SK-N-SH (cell line): ENCODE measurements at regions not wholly inside any gene's neighbourhood (a gene's known extent, or its start where the extent isn't known, plus 50 kb on each side); places are given as distances from the start of the nearest gene placed in this dataset.

ENCODE experiments used
- CTCF ChIA-PET: fragments of 300-600, 350-600 bp; formaldehyde crosslinking; extraction: SDS; loops from one replicate; lab custom pipeline; 2021; lab: Yijun Ruan, JAX
- POLR2A ChIA-PET: fragments of 350-600 bp; sonication (Branson Sonifier 250); formaldehyde crosslinking; extraction: SDS; loops from one replicate; lab custom pipeline; 2020; ENCODE audit warnings: antibody characterized with exemption, inconsistent platforms; lab: Yijun Ruan, JAX
- DNase-seq: peaks from one replicate; pipeline ENCODE4 v3.0.0; 2012
- H2AFZ ChIP-seq: fragments of 200-600 bp; sonication (generic); 2 replicates; pipeline ENCODE4 v1.8.1; 2016; ENCODE audit warnings: antibody characterized with exemption, mild to moderate bottlenecking, low read depth
- H3F3A ChIP-seq: fragments of 200-600 bp; sonication (generic); replicated peaks from 2 replicates; pipeline ENCODE3; 2016; ENCODE audit warnings: antibody characterized with exemption, mild to moderate bottlenecking; ENCODE audit not compliant: insufficient read depth
- H3K27ac ChIP-seq, 2 experiments: fragments of 200-500 bp in 1 of 2; fragments of 200-600 bp in 1 of 2; sonication (Bioruptor generic) in 1 of 2; sonication (generic), shearing (Covaris generic) in 1 of 2; 2 replicates each; pipeline versions ENCODE4 v1.5.1 to v1.6.1; 2014 to 2016; ENCODE audit warnings: low read depth in 2 of 2, inconsistent platforms in 1 of 2, low read length in 1 of 2, mild to moderate bottlenecking in 1 of 2, mixed read lengths in 1 of 2
- H3K27me3 ChIP-seq: fragments of 200-600 bp; sonication (generic), shearing (Covaris generic); 2 replicates; pipeline ENCODE4 v1.6.1; 2016; ENCODE audit warnings: mixed run types; ENCODE audit not compliant: insufficient read depth
- H3K36me3 ChIP-seq, 2 experiments: fragments of 200-500 bp in 1 of 2; fragments of 200-600 bp in 1 of 2; sonication (Bioruptor generic) in 1 of 2; sonication (generic) in 1 of 2; replicated peaks in 1 of 2; 2 replicates each; pipeline versions ENCODE3 to v1.5.1; 2014 to 2016; ENCODE audit warnings: low read length in 1 of 2, mild to moderate bottlenecking in 1 of 2; ENCODE audit not compliant: insufficient read depth in 2 of 2, control insufficient read depth in 1 of 2
- H3K4me1 ChIP-seq, 2 experiments: fragments of 200-500 bp in 1 of 2; fragments of 200-600 bp in 1 of 2; sonication (Bioruptor generic) in 1 of 2; sonication (generic), shearing (Covaris generic) in 1 of 2; 2 replicates each; pipeline versions ENCODE4 v1.5.1 to v1.6.1; 2014 to 2016; ENCODE audit warnings: low read depth in 1 of 2, low read length in 1 of 2, mixed run types in 1 of 2; ENCODE audit not compliant: insufficient read depth in 2 of 2, control insufficient read depth in 1 of 2
- H3K4me2 ChIP-seq: fragments of 200-600 bp; sonication (generic), shearing (Covaris generic); 2 replicates; pipeline ENCODE4 v1.6.1; 2017; ENCODE audit warnings: mixed run types
- H3K4me3 ChIP-seq, 2 experiments: fragments of 200-500 bp in 1 of 2; fragments of 200-600 bp in 1 of 2; sonication (Bioruptor generic) in 1 of 2; sonication (generic), shearing (Covaris generic) in 1 of 2; 2 replicates each; pipeline versions ENCODE4 v1.5.1 to v1.8.1; 2014 to 2016; ENCODE audit warnings: low read depth in 2 of 2, inconsistent platforms in 1 of 2, low read length in 1 of 2, mild to moderate bottlenecking in 1 of 2, mixed read lengths in 1 of 2, moderate library complexity in 1 of 2
- H3K79me2 ChIP-seq: fragments of 200-600 bp; sonication (generic); 2 replicates; pipeline ENCODE4 v1.8.1; 2017; ENCODE audit warnings: mild to moderate bottlenecking; ENCODE audit not compliant: insufficient read depth
- H3K9ac ChIP-seq: fragments of 200-600 bp; sonication (generic); 2 replicates; pipeline ENCODE4 v1.6.1; 2017; ENCODE audit warnings: mixed run types
- H3K9me2 ChIP-seq: fragments of 200-600 bp; sonication (generic); 2 replicates; pipeline ENCODE4 v1.6.1; 2017; ENCODE audit warnings: mixed run types
- H3K9me3 ChIP-seq: fragments of 200-600 bp; sonication (generic); 2 replicates; pipeline ENCODE4 v1.6.1; 2017; ENCODE audit warnings: mixed run types, mild to moderate bottlenecking, moderate library complexity
- H4K20me1 ChIP-seq: fragments of 200-600 bp; sonication (generic); 2 replicates; pipeline ENCODE4 v1.6.1; 2017; ENCODE audit warnings: mild to moderate bottlenecking, mixed run types; ENCODE audit not compliant: insufficient read depth
- ELF1 ChIP-seq: IDR thresholded peaks from 2 replicates; pipeline ENCODE4 v1.4.0; 2012
- EZH2phosphoT487 ChIP-seq: fragments of 200-600 bp; sonication (generic); IDR thresholded peaks from 2 replicates; pipeline ENCODE4 v1.6.1; 2017; ENCODE audit warnings: low read depth, mixed run types, mild to moderate bottlenecking, antibody characterized with exemption, moderate library complexity, borderline replicate concordance
- FOSL2 ChIP-seq: IDR thresholded peaks from 2 replicates; pipeline ENCODE4 v1.4.0; 2012; ENCODE audit warnings: low read depth, mild to moderate bottlenecking, moderate library complexity, borderline replicate concordance
- FOXM1 ChIP-seq: IDR thresholded peaks from 2 replicates; pipeline ENCODE4 v1.4.0; 2012; ENCODE audit warnings: low read depth, mild to moderate bottlenecking
- GABPA ChIP-seq: IDR thresholded peaks from 2 replicates; pipeline ENCODE4 v1.4.0; 2012; ENCODE audit warnings: low read depth, mild to moderate bottlenecking
- GATA2 ChIP-seq: sonication (generic); formaldehyde crosslinking; IDR thresholded peaks from 2 replicates; pipeline ENCODE4 v1.5.0; 2020; ENCODE audit warnings: mild to moderate bottlenecking, missing genetic modification reagents
- JUND ChIP-seq: IDR thresholded peaks from 2 replicates; pipeline ENCODE4 v1.4.0; 2012
- MAX ChIP-seq: IDR thresholded peaks from 2 replicates; pipeline ENCODE4 v1.4.0; 2012; ENCODE audit warnings: low read depth
- MEF2A ChIP-seq: IDR thresholded peaks from 2 replicates; pipeline ENCODE4 v1.4.0; 2012; ENCODE audit warnings: low read depth, borderline replicate concordance
- MXI1 ChIP-seq: IDR thresholded peaks from 2 replicates; pipeline ENCODE4 v1.6.1; 2012; ENCODE audit warnings: mild to moderate bottlenecking, low read depth, low read length, improper control_type of control experiment
- NRF1 ChIP-seq: IDR thresholded peaks from 2 replicates; pipeline ENCODE4 v1.6.1; 2012; ENCODE audit warnings: low read depth, mild to moderate bottlenecking, low read length
- POLR2AphosphoS5 ChIP-seq: IDR thresholded peaks from 2 replicates; pipeline ENCODE4 v1.6.1; 2012; ENCODE audit warnings: low read depth, low read length
- RXRA ChIP-seq: IDR thresholded peaks from 2 replicates; pipeline ENCODE4 v1.4.0; 2012; ENCODE audit warnings: low read depth, mild to moderate bottlenecking, borderline replicate concordance
- TEAD4 ChIP-seq: IDR thresholded peaks from 2 replicates; pipeline ENCODE4 v1.4.0; 2012; ENCODE audit warnings: mild to moderate bottlenecking, borderline replicate concordance; ENCODE audit not compliant: insufficient read depth
- YY1 ChIP-seq: IDR thresholded peaks from 2 replicates; pipeline ENCODE4 v1.4.0; 2012; ENCODE audit warnings: low read depth, mild to moderate bottlenecking
- TF ChIP-seq, protein P1 (sequence below): fragments of 150-350 bp; IDR thresholded peaks from 2 replicates; pipeline ENCODE4 v1.6.1; 2016; ENCODE audit warnings: mild to moderate bottlenecking, low read depth, low read length
- TF ChIP-seq, protein P2 (sequence below): fragments of 200-600 bp; sonication (generic); IDR thresholded peaks from 2 replicates; pipeline ENCODE4 v1.6.1; 2017; ENCODE audit warnings: antibody characterized with exemption, mild to moderate bottlenecking, moderate library complexity
- TF ChIP-seq, protein P3 (sequence below): IDR thresholded peaks from 2 replicates; pipeline ENCODE4 v1.6.1; 2012; ENCODE audit warnings: mild to moderate bottlenecking, low read depth, low read length, moderate library complexity
- TF ChIP-seq, protein P4 (sequence below): IDR thresholded peaks from 2 replicates; pipeline ENCODE4 v1.4.0; 2012; ENCODE audit warnings: low read depth, borderline replicate concordance
- TF ChIP-seq, protein P5 (sequence below): IDR thresholded peaks from 2 replicates; pipeline ENCODE4; 2012

DNA sequence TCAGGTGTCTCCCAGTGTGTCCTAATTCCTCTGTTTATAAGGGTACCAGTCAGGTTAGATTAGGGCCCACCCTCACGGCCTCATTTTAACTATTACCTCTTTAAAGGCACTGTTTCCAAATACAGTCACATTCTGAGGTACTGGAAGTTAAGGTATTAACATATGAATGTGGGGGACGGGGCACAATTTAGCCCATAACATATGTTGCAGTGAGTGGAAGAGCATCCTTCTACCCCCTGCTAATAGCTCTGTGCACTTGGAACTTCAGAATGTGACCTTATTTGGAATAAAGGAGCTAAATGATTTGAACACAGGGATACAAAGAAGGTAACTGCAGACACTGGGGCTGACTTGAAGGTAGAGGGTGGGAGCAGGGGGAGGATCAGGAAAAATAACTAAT is 67.3 kb upstream of the ADGRL2 start (continued):
- TF ChIP-seq FOSL2 (no peak), GATA2 (no peak), MEF2A (no peak), YY1 (no peak)

DNA sequence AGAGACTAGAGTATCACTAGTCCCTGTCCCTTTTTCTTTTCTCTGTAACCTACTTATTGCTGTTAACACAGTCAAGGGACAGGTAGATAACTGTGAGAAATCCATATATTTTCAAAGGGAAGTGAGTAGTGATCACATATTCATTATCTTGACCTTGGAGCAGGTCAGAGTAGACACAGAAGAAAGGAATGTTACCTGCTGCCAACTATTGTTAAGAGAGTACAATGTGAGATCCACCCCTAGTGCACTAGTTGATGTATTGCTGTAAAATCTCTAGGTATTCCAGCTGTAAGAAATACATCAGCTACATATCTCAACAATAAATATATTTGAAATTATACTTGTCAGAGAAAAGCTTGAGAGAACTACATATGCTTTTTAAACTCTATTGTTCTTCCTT is 68.7 kb upstream of the ADGRL2 start:
- Histone ChIP-seq H3K4me1 (no peaks in the 10 kb centered on the region), H3K4me2 (no peak overlapping the region), H4K20me1 (no peaks in the 10 kb centered on the region), H3K27ac (no peak overlapping the region), H3K9me3 (no peaks in the 10 kb centered on the region), H3K9me2 (no peaks in the 10 kb centered on the region), H3K79me2 (no peaks in the 10 kb centered on the region), H3K36me3 (no peaks in the 10 kb centered on the region), H3F3A (no peaks in the 10 kb centered on the region), H3K9ac (no peak overlapping the region), H3K4me3 (no peak overlapping the region), H2AFZ (no peak overlapping the region), H3K27me3 (no peaks in the 10 kb centered on the region)
- ChIA-PET POLR2A (no interaction called here), CTCF (no interaction called here)
- DNase-seq = no peak
- TF ChIP-seq, protein P1, sequence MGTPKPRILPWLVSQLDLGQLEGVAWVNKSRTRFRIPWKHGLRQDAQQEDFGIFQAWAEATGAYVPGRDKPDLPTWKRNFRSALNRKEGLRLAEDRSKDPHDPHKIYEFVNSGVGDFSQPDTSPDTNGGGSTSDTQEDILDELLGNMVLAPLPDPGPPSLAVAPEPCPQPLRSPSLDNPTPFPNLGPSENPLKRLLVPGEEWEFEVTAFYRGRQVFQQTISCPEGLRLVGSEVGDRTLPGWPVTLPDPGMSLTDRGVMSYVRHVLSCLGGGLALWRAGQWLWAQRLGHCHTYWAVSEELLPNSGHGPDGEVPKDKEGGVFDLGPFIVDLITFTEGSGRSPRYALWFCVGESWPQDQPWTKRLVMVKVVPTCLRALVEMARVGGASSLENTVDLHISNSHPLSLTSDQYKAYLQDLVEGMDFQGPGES = no peak
- no peak for TF ChIP-seq FOXM1
- no peak for TF ChIP-seq RXRA
- no peak for TF ChIP-seq EZH2phosphoT487
- TF ChIP-seq, protein P2, sequence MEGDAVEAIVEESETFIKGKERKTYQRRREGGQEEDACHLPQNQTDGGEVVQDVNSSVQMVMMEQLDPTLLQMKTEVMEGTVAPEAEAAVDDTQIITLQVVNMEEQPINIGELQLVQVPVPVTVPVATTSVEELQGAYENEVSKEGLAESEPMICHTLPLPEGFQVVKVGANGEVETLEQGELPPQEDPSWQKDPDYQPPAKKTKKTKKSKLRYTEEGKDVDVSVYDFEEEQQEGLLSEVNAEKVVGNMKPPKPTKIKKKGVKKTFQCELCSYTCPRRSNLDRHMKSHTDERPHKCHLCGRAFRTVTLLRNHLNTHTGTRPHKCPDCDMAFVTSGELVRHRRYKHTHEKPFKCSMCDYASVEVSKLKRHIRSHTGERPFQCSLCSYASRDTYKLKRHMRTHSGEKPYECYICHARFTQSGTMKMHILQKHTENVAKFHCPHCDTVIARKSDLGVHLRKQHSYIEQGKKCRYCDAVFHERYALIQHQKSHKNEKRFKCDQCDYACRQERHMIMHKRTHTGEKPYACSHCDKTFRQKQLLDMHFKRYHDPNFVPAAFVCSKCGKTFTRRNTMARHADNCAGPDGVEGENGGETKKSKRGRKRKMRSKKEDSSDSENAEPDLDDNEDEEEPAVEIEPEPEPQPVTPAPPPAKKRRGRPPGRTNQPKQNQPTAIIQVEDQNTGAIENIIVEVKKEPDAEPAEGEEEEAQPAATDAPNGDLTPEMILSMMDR = no peak
- TF ChIP-seq MXI1 = no peak
- TF ChIP-seq TEAD4 = no peak
- no peak for TF ChIP-seq GABPA
- TF ChIP-seq, protein P3, sequence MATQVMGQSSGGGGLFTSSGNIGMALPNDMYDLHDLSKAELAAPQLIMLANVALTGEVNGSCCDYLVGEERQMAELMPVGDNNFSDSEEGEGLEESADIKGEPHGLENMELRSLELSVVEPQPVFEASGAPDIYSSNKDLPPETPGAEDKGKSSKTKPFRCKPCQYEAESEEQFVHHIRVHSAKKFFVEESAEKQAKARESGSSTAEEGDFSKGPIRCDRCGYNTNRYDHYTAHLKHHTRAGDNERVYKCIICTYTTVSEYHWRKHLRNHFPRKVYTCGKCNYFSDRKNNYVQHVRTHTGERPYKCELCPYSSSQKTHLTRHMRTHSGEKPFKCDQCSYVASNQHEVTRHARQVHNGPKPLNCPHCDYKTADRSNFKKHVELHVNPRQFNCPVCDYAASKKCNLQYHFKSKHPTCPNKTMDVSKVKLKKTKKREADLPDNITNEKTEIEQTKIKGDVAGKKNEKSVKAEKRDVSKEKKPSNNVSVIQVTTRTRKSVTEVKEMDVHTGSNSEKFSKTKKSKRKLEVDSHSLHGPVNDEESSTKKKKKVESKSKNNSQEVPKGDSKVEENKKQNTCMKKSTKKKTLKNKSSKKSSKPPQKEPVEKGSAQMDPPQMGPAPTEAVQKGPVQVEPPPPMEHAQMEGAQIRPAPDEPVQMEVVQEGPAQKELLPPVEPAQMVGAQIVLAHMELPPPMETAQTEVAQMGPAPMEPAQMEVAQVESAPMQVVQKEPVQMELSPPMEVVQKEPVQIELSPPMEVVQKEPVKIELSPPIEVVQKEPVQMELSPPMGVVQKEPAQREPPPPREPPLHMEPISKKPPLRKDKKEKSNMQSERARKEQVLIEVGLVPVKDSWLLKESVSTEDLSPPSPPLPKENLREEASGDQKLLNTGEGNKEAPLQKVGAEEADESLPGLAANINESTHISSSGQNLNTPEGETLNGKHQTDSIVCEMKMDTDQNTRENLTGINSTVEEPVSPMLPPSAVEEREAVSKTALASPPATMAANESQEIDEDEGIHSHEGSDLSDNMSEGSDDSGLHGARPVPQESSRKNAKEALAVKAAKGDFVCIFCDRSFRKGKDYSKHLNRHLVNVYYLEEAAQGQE = no peak
- TF ChIP-seq, protein P4, sequence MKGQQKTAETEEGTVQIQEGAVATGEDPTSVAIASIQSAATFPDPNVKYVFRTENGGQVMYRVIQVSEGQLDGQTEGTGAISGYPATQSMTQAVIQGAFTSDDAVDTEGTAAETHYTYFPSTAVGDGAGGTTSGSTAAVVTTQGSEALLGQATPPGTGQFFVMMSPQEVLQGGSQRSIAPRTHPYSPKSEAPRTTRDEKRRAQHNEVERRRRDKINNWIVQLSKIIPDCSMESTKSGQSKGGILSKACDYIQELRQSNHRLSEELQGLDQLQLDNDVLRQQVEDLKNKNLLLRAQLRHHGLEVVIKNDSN = no peak
- TF ChIP-seq MAX = no peak
- no peak for TF ChIP-seq POLR2AphosphoS5
- no peak for TF ChIP-seq JUND
- TF ChIP-seq, protein P5, sequence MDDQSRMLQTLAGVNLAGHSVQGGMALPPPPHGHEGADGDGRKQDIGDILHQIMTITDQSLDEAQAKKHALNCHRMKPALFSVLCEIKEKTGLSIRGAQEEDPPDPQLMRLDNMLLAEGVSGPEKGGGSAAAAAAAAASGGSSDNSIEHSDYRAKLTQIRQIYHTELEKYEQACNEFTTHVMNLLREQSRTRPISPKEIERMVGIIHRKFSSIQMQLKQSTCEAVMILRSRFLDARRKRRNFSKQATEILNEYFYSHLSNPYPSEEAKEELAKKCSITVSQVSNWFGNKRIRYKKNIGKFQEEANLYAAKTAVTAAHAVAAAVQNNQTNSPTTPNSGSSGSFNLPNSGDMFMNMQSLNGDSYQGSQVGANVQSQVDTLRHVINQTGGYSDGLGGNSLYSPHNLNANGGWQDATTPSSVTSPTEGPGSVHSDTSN = no peak
- TF ChIP-seq NRF1 = no peak
- TF ChIP-seq ELF1 = no peak
